OCI-LY7 (cell line): ENCODE measurements at regions not wholly inside any gene's neighbourhood (a gene's known extent, or its start where the extent isn't known, plus 50 kb on each side); places are given as distances from the start of the nearest gene placed in this dataset.

Source experiments
- BruUV-seq: library from RNA; stranded (reverse); fragments of 400-500 nt; replicated peaks from 2 replicates; lab custom pipeline; 2021; lab: Mats Ljungman, UMichigan
- CTCF ChIA-PET: fragments of 300-600 bp; sonication (Branson Sonifier 250); formaldehyde crosslinking; loops from one replicate; lab custom pipeline; 2022; ENCODE audit warnings: antibody characterized with exemption; ENCODE audit not compliant: unreplicated experiment; lab: Charles Lee
- POLR2A ChIA-PET: fragments of 300-600 bp; sonication (Branson Sonifier 250); formaldehyde crosslinking; loops from one replicate; lab custom pipeline; 2022; ENCODE audit warnings: antibody characterized with exemption; lab: Charles Lee
- DNase-seq: peaks from one replicate; pipeline ENCODE4 v3.0.0-alpha.2; 2015; ENCODE audit warnings: low spot score
- H2AFZ ChIP-seq: fragments of 200-600 bp; sonication (generic), shearing (Covaris generic); 2 replicates; pipeline ENCODE4 v1.6.1; 2014; ENCODE audit warnings: mild to moderate bottlenecking, antibody characterized with exemption, low read length, moderate library complexity
- H3K27ac ChIP-seq: fragments of 200-600 bp; sonication (generic); 2 replicates; pipeline ENCODE4 v1.5.1; 2014; ENCODE audit warnings: mixed run types, low read depth, mild to moderate bottlenecking, moderate library complexity, low read length, inconsistent platforms; ENCODE audit not compliant: poor library complexity, severe bottlenecking
- H3K36me3 ChIP-seq: fragments of 200-600 bp; sonication (generic); 2 replicates; pipeline ENCODE4 v1.6.1; 2014; ENCODE audit warnings: mild to moderate bottlenecking, antibody characterized with exemption, low read length, moderate library complexity, mixed read lengths; ENCODE audit not compliant: insufficient read depth
- H3K4me1 ChIP-seq: fragments of 200-600 bp; sonication (generic); 2 replicates; pipeline ENCODE4 v1.5.1; 2014; ENCODE audit warnings: mild to moderate bottlenecking, low read length; ENCODE audit not compliant: insufficient read depth, poor library complexity, severe bottlenecking
- H3K4me2 ChIP-seq: fragments of 200-600 bp; sonication (generic); 2 replicates; pipeline ENCODE4 v1.6.1; 2014; ENCODE audit warnings: mild to moderate bottlenecking, low read length
- H3K4me3 ChIP-seq: fragments of 200-600 bp; sonication (generic); 2 replicates; pipeline ENCODE4 v1.5.1; 2014; ENCODE audit warnings: mild to moderate bottlenecking, low read depth, low read length; ENCODE audit not compliant: poor library complexity, severe bottlenecking
- H3K79me2 ChIP-seq: fragments of 200-600 bp; sonication (generic); 2 replicates; pipeline ENCODE4 v1.6.1; 2016; ENCODE audit warnings: low read depth, mild to moderate bottlenecking, low read length, moderate library complexity, mixed read lengths; ENCODE audit not compliant: insufficient read depth
- H3K9me2 ChIP-seq: fragments of 200-600 bp; sonication (generic); 2 replicates; pipeline ENCODE4 v1.6.1; 2016; ENCODE audit warnings: mild to moderate bottlenecking, low read length, mixed read lengths; ENCODE audit not compliant: insufficient read depth
- H3K9me3 ChIP-seq: fragments of 200-600 bp; sonication (generic); 2 replicates; pipeline ENCODE4 v1.6.1; 2014; ENCODE audit warnings: mild to moderate bottlenecking, mixed run types, low read length, mixed read lengths
- H4K20me1 ChIP-seq: fragments of 200-600 bp; sonication (generic); 2 replicates; pipeline ENCODE4 v1.6.1; 2014; ENCODE audit warnings: mild to moderate bottlenecking, antibody characterized with exemption, low read length, moderate library complexity, mixed read lengths; ENCODE audit not compliant: insufficient read depth
- EZH2phosphoT487 ChIP-seq: fragments of 200-600 bp; sonication (generic); IDR thresholded peaks from 2 replicates; pipeline ENCODE4 v1.6.1; 2018; ENCODE audit warnings: low read depth, borderline replicate concordance, mild to moderate bottlenecking, mixed run types, antibody characterized with exemption, low read length, moderate library complexity, mixed read lengths
- intact Hi-C: fragments of 100-400 bp; cut with micrococcal nuclease; formaldehyde crosslinking; loops from one replicate; pipeline ENCODE4 v1.10.0; 2022; ENCODE audit not compliant: unreplicated experiment
- TF ChIP-seq, protein P1 (sequence below): fragments of 200-600 bp; sonication (generic); conservative IDR thresholded peaks from 2 replicates; pipeline ENCODE4 v1.5.1; 2014; ENCODE audit warnings: mild to moderate bottlenecking, antibody characterized with exemption, low read length, moderate library complexity, mixed read lengths

DNA sequence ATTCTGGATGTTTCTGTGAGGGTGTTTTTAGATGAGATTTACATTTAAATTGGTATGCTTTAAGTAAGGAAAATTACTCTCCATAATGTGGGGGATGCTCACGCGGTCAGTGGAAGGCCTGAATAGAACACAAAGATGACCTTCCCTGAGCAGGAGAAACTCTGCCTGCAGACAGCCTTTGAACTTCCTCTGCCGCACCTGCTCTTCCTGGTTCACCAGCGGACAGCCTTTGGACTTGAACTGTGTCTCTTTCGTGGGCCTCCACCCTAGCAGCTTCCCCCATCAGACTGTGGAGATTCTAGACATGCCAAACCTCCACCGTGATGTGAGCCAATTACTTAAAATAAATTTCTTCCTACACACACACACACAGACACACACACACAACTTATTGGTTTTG, 210.7 kb downstream of the EFCAB11 start:
- ChIA-PET CTCF (no interaction called here), POLR2A (no interaction called here)
- Histone ChIP-seq H3K4me2 (no peak overlapping the region), H3K27ac (no peak overlapping the region), H3K9me2 (no peaks in the 10 kb centered on the region), H3K36me3 (no peaks in the 10 kb centered on the region), H3K4me3 (no peak overlapping the region), H3K79me2 (no peaks in the 10 kb centered on the region), H3K9me3 (peaks cover 9% of the 10 kb centered on the region), H3K4me1 (no peaks in the 10 kb centered on the region), H4K20me1 (no peaks in the 10 kb centered on the region), H2AFZ (no peak overlapping the region)
- BruUV-seq = no TSS peak
- TF ChIP-seq EZH2phosphoT487 = no peak
- TF ChIP-seq, protein P1, sequence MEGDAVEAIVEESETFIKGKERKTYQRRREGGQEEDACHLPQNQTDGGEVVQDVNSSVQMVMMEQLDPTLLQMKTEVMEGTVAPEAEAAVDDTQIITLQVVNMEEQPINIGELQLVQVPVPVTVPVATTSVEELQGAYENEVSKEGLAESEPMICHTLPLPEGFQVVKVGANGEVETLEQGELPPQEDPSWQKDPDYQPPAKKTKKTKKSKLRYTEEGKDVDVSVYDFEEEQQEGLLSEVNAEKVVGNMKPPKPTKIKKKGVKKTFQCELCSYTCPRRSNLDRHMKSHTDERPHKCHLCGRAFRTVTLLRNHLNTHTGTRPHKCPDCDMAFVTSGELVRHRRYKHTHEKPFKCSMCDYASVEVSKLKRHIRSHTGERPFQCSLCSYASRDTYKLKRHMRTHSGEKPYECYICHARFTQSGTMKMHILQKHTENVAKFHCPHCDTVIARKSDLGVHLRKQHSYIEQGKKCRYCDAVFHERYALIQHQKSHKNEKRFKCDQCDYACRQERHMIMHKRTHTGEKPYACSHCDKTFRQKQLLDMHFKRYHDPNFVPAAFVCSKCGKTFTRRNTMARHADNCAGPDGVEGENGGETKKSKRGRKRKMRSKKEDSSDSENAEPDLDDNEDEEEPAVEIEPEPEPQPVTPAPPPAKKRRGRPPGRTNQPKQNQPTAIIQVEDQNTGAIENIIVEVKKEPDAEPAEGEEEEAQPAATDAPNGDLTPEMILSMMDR = no peak
- intact Hi-C loops = no loop called here
- no peak for DNase-seq

DNA sequence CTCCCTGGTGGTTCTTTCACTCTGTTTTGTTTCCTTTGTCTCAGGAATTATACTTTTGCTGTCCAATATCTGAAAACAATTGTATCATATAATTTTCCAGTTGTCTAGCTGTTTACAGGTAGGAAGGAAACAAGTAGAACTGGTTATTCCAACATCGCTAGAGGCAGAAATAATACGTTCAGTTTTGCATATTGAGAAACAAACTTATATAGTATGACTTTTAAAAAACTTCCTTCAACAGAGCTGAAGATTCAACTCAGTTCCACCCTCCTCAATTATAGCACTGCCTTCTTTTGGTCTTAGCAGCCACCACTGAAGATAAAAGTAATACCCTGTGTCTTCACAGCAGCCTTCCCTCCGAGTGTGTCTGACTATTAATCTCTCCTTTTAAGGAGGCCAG, 214.3 kb downstream of the EFCAB11 start:
- DNase-seq = no peak
- Histone ChIP-seq H3K27ac (no peak overlapping the region), H3K9me3 (peaks cover 9% of the 10 kb centered on the region), H3K4me3 (no peak overlapping the region), H3K9me2 (no peaks in the 10 kb centered on the region), H3K4me2 (no peak overlapping the region), H2AFZ (no peak overlapping the region), H3K4me1 (no peaks in the 10 kb centered on the region), H3K79me2 (no peaks in the 10 kb centered on the region), H3K36me3 (no peaks in the 10 kb centered on the region), H4K20me1 (no peaks in the 10 kb centered on the region)
- ChIA-PET POLR2A (interaction anchor here (0.7 to 1.7 kb wide), 2 partner anchors 12 to 36 kb away, joined by 3 to 7 read pairs; no protein-coding TSS in a partner anchor), CTCF (no interaction called here)
- intact Hi-C loops = no loop called here
- BruUV-seq = no TSS peak
- no peak for TF ChIP-seq EZH2phosphoT487
- TF ChIP-seq, protein P1 = no peak

DNA sequence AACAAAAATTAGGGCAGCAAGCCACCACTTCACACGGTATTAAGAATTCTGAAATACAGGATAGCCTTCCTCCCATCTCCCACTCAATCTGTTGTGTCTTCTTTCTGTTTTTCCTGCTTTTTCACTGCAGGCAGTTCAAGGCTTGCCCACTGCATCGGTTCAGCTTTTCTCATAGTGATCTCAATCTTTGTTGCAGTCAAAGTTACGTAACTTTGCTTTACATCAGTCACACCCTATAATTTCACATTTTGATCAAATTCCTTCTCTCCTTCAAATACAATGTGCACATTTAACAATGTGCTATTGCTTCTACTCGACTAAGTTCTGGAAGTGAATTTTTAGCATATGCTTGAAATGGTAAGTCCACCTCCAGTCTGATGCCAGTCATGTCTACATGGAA, 217.6 kb downstream of the EFCAB11 start:
- Histone ChIP-seq H3K4me1 (no peaks in the 10 kb centered on the region), H3K27ac (no peak overlapping the region), H3K79me2 (no peaks in the 10 kb centered on the region), H4K20me1 (no peaks in the 10 kb centered on the region), H2AFZ (no peak overlapping the region), H3K9me3 (peaks cover 4% of the 10 kb centered on the region), H3K4me3 (no peak overlapping the region), H3K36me3 (no peaks in the 10 kb centered on the region), H3K9me2 (no peaks in the 10 kb centered on the region), H3K4me2 (no peak overlapping the region)
- TF ChIP-seq EZH2phosphoT487 = no peak
- TF ChIP-seq, protein P1 = no peak
- DNase-seq = no peak
- POLR2A ChIA-PET = interaction anchor here (0.6 to 1.0 kb wide), 3 partner anchors 9 to 312 kb away, joined by 3 to 5 read pairs (median 4); no protein-coding TSS in a partner anchor
- CTCF ChIA-PET = interaction anchor here (0.6 kb wide), 1 partner anchor 9 kb away, joined by 4 read pairs; no protein-coding TSS in a partner anchor
- intact Hi-C loops = no loop called here
- no TSS peak for BruUV-seq
